ENCODE measurements at regions not wholly inside any gene's neighbourhood (a gene's known extent, or its start where the extent isn't known, plus 50 kb on each side); places are given as distances from the start of the nearest gene placed in this dataset.

GRCh38 chr13:33633701-33634545, 184.0 kb upstream of the RFC3 start:
- no peak overlapping the region for H3K4me2 ChIP-seq (ENCODE audit: low read length)
- no peaks in the 10 kb centered on the region for H3K36me3 ChIP-seq (ENCODE audit: control insufficient read depth, insufficient read depth, low read length)
- no peak overlapping the region for H3K9ac ChIP-seq
- H3K27ac ChIP-seq: no peak overlapping the region
- H3K9me3 ChIP-seq (ENCODE audit: control insufficient read depth, low read length): no peaks in the 10 kb centered on the region
- TF ChIP-seq CTCF (IDR thresholded peaks at IDR 0.05): no peak
- H3K27me3 ChIP-seq (ENCODE audit: control insufficient read depth, insufficient read depth, low read length): no peaks in the 10 kb centered on the region
- no peak overlapping the region for H2AFZ ChIP-seq
- H3K4me1 ChIP-seq: no peaks in the 10 kb centered on the region
- H3K4me3 ChIP-seq (ENCODE audit: low read depth, low read length): no peak overlapping the region
- H3K79me2 ChIP-seq: no peaks in the 10 kb centered on the region

GRCh38 chr13:33634546-33634982, 183.4 kb upstream of the RFC3 start:
- Histone ChIP-seq H3K9me3 (ENCODE audit: control insufficient read depth, low read length) (no peaks in the 10 kb centered on the region), H3K36me3 (ENCODE audit: control insufficient read depth, insufficient read depth, low read length) (no peaks in the 10 kb centered on the region), H3K4me3 (ENCODE audit: low read depth, low read length) (no peak overlapping the region), H3K4me2 (ENCODE audit: low read length) (no peak overlapping the region), H2AFZ (peak overlapping the region; percentile 53), H3K27me3 (ENCODE audit: control insufficient read depth, insufficient read depth, low read length) (no peaks in the 10 kb centered on the region), H3K27ac (no peak overlapping the region), H3K79me2 (no peaks in the 10 kb centered on the region), H3K4me1 (no peaks in the 10 kb centered on the region), H3K9ac (no peak overlapping the region)
- no peak for TF ChIP-seq CTCF (IDR thresholded peaks at IDR 0.05)

- Histone ChIP-seq H3K79me2 (no peaks in the 10 kb centered on the region), H2AFZ (no peak overlapping the region), H3K4me2 (ENCODE audit: low read length) (no peak overlapping the region), H3K4me3 (ENCODE audit: low read depth, low read length) (no peak overlapping the region), H3K27me3 (ENCODE audit: control insufficient read depth, insufficient read depth, low read length) (no peaks in the 10 kb centered on the region), H3K4me1 (no peaks in the 10 kb centered on the region), H3K9ac (no peak overlapping the region), H3K9me3 (ENCODE audit: control insufficient read depth, low read length) (no peaks in the 10 kb centered on the region), H3K36me3 (ENCODE audit: control insufficient read depth, insufficient read depth, low read length) (no peaks in the 10 kb centered on the region), H3K27ac (no peak overlapping the region)
- no peak for TF ChIP-seq CTCF (IDR thresholded peaks at IDR 0.05)
Measured at GRCh38 chr13:33636243-33636642, 181.7 kb upstream of the RFC3 start.

GRCh38 chr13:33636955-33637670, 180.8 kb upstream of the RFC3 start:
- Histone ChIP-seq H3K9ac (no peak overlapping the region), H3K4me2 (ENCODE audit: low read length) (no peak overlapping the region), H3K4me3 (ENCODE audit: low read depth, low read length) (no peak overlapping the region), H3K36me3 (ENCODE audit: control insufficient read depth, insufficient read depth, low read length) (no peaks in the 10 kb centered on the region), H3K27ac (no peak overlapping the region), H3K9me3 (ENCODE audit: control insufficient read depth, low read length) (no peaks in the 10 kb centered on the region), H3K27me3 (ENCODE audit: control insufficient read depth, insufficient read depth, low read length) (no peaks in the 10 kb centered on the region), H3K4me1 (no peaks in the 10 kb centered on the region), H2AFZ (no peak overlapping the region), H3K79me2 (no peaks in the 10 kb centered on the region)
- TF ChIP-seq CTCF (IDR thresholded peaks at IDR 0.05): no peak

Measured in parathyroid adenoma (tissue), 2 donors.